T-cell (primary cell): ENCODE measurements at regions not wholly inside any gene's neighbourhood (a gene's known extent, or its start where the extent isn't known, plus 50 kb on each side); places are given as distances from the start of the nearest gene placed in this dataset.

Experiments used
- ATAC-seq, 4 experiments: fragments of 200-7000 bp in 3 of 4; fragments of 150-1000 bp in 1 of 4; cut with Tn5 transposase; replicated peaks in 1 of 4; 1 replicate in 3 of 4; 2 replicates in 1 of 4; pipeline ENCODE4 v1.10.0; 2021; ENCODE audit warnings: moderate library complexity in 3 of 4, mild to moderate bottlenecking in 2 of 4, moderate number of reproducible peaks in 1 of 4
- CTCF ChIA-PET, 2 donors: fragments of 300-600 bp; sonication (Branson Sonifier 250); formaldehyde crosslinking; loops; one replicate each; lab custom pipeline; 2022; ENCODE audit warnings: antibody characterized with exemption in 2 of 2; lab: Charles Lee
- POLR2A ChIA-PET, 2 donors: fragments of 300-600 bp; sonication (Branson Sonifier 250); formaldehyde crosslinking; loops; one replicate each; lab custom pipeline; 2022; ENCODE audit warnings: antibody characterized with exemption in 2 of 2; lab: Charles Lee
- DNase-seq, 35 experiments: peaks; one replicate each; pipeline versions ENCODE4 v3.0.0 to v3.0.0-alpha.2; 2013 to 2023
- H3K27ac ChIP-seq: one replicate; pipeline ENCODE4 v1.5.1; 2013; ENCODE audit warnings: low read length
- H3K27me3 ChIP-seq, 2 experiments: replicated peaks in 1 of 2; 1 replicate in 1 of 2; 2 replicates in 1 of 2; pipeline versions ENCODE4 v1.6.1 to v1.7.0; 2013; ENCODE audit warnings: low read length in 1 of 2, mixed read lengths in 1 of 2; ENCODE audit not compliant: control insufficient read depth in 2 of 2, insufficient read depth in 2 of 2; ENCODE audit errors: extremely low read depth in 1 of 2
- H3K36me3 ChIP-seq, 2 donors: 1 replicate in 1 of 2; 2 replicates in 1 of 2; pipeline versions ENCODE4 v1.6.1 to v1.7.0; 2013; ENCODE audit warnings: low read length in 1 of 2; ENCODE audit not compliant: control insufficient read depth in 2 of 2, insufficient read depth in 1 of 2; ENCODE audit errors: extremely low read depth in 1 of 2
- H3K4me1 ChIP-seq, 2 experiments: 1 replicate in 1 of 2; 2 replicates in 1 of 2; pipeline versions ENCODE4 v1.6.1 to v1.7.0; 2013; ENCODE audit warnings: low read length in 2 of 2, mixed read lengths in 1 of 2; ENCODE audit not compliant: insufficient read depth in 2 of 2, control insufficient read depth in 1 of 2; ENCODE audit errors: extremely low read depth in 1 of 2
- H3K4me3 ChIP-seq, 2 donors: 1 replicate in 1 of 2; 2 replicates in 1 of 2; pipeline versions ENCODE4 v1.5.1 to v1.7.0; 2013; ENCODE audit warnings: mild to moderate bottlenecking in 2 of 2, low read length in 1 of 2, moderate library complexity in 1 of 2; ENCODE audit not compliant: control insufficient read depth in 1 of 2; ENCODE audit errors: extremely low read depth in 1 of 2
- H3K9me3 ChIP-seq: 2 replicates; pipeline ENCODE4 v1.7.0; 2013
- H3K27ac Mint-ChIP-seq, 2 donors: one replicate each; pipeline ENCODE4 v1.8.0; 2020 to 2021; ENCODE audit warnings: mild to moderate bottlenecking in 2 of 2, mixed read lengths in 2 of 2
- H3K27me3 Mint-ChIP-seq, 2 donors: one replicate each; pipeline ENCODE4 v1.8.0; 2021 to 2022; ENCODE audit warnings: mixed read lengths in 2 of 2
- H3K36me3 Mint-ChIP-seq: one replicate; pipeline ENCODE4 v1.8.0; 2021; ENCODE audit warnings: mixed read lengths
- H3K4me1 Mint-ChIP-seq, 3 donors: one replicate each; pipeline ENCODE4 v1.8.0; 2020 to 2022; ENCODE audit warnings: mixed read lengths in 3 of 3, mild to moderate bottlenecking in 1 of 3
- H3K4me3 Mint-ChIP-seq, 3 donors: one replicate each; pipeline ENCODE4 v1.8.0; 2020 to 2022; ENCODE audit warnings: mild to moderate bottlenecking in 3 of 3, mixed read lengths in 3 of 3, moderate library complexity in 3 of 3
- H3K9me3 Mint-ChIP-seq, 3 donors: one replicate each; pipeline ENCODE4 v1.8.0; 2020 to 2022; ENCODE audit warnings: mixed read lengths in 3 of 3
- WGBS: methylation state at CpG from one replicate; pipeline ENCODE4 v1.1.5; 2013; ENCODE audit warnings: missing lambda C conversion rate; ENCODE audit not compliant: insufficient coverage; 5-methylcytosine and 5-hydroxymethylcytosine counted together

DNA sequence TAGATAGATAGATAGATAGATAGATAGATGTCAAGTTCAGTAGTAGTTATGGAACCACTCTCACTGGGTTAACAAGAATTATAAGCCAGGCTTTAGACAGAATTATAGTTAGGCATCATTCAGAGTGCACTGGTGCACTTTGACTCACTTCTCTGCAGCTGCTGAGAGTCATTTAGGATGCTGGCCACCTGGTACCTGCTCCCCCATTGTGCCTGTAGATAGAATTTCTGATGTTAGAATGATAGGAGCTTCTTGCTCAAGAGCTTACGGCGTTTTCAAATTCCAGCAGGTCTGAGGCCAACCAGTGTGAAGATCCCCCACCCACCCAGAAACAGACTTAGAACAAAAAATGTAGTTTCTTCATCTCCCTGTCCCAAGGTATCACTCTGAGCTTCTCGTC, 107.8 kb upstream of the HMCN1 start:
- peaks cover 0 to 4% (median 0%) of the 10 kb centered on the region in 3 donors for H3K9me3 Mint-ChIP-seq
- no peak overlapping the region for H3K4me3 ChIP-seq
- WGBS = 70% methylated on average over 2 of the region's 3 CpGs
- CTCF ChIA-PET = interaction anchor here in 1 of 2 donors (0.5 kb wide), 1 partner anchor 59 kb away, joined by 3 read pairs; no protein-coding TSS in a partner anchor
- no peaks in the 10 kb centered on the region for H3K27me3 Mint-ChIP-seq
- no peaks in the 10 kb centered on the region for H3K27me3 ChIP-seq
- no peaks in the 10 kb centered on the region for H3K36me3 ChIP-seq
- ATAC-seq = no peak
- H3K4me1 Mint-ChIP-seq = no peaks in the 10 kb centered on the region
- H3K4me1 ChIP-seq = no peaks in the 10 kb centered on the region
- no peak overlapping the region for H3K27ac ChIP-seq
- H3K27ac Mint-ChIP-seq = no peak overlapping the region
- DNase-seq = no peak
- POLR2A ChIA-PET = no interaction called here
- H3K36me3 Mint-ChIP-seq = no peaks in the 10 kb centered on the region
- H3K9me3 ChIP-seq = no peaks in the 10 kb centered on the region
- no peak overlapping the region for H3K4me3 Mint-ChIP-seq

GRCh38 chr1:185610954-185611353, 123.2 kb upstream of the HMCN1 start:
- ChIA-PET CTCF (no interaction called here), POLR2A (interaction anchor here in 1 of 2 donors (0.7 kb wide), 1 partner anchor 1926 kb away, joined by 3 read pairs; no protein-coding TSS in a partner anchor)
- Histone ChIP-seq H3K9me3 (no peaks in the 10 kb centered on the region), H3K4me1 (no peaks in the 10 kb centered on the region), H3K27me3 (no peaks in the 10 kb centered on the region), H3K27ac (no peak overlapping the region), H3K36me3 (no peaks in the 10 kb centered on the region), H3K4me3 (no peak overlapping the region)
- Mint-ChIP-seq H3K4me1 (peaks cover 0 to 4% (median 0%) of the 10 kb centered on the region in 3 donors), H3K27ac (no peak overlapping the region), H3K9me3 (peaks cover 4 to 5% (median 5%) of the 10 kb centered on the region in 3 donors), H3K27me3 (peaks cover 3 to 4% of the 10 kb centered on the region in 2 donors), H3K4me3 (no peak overlapping the region), H3K36me3 (no peaks in the 10 kb centered on the region)
- ATAC-seq (no peak), DNase-seq (no peak)

DNA sequence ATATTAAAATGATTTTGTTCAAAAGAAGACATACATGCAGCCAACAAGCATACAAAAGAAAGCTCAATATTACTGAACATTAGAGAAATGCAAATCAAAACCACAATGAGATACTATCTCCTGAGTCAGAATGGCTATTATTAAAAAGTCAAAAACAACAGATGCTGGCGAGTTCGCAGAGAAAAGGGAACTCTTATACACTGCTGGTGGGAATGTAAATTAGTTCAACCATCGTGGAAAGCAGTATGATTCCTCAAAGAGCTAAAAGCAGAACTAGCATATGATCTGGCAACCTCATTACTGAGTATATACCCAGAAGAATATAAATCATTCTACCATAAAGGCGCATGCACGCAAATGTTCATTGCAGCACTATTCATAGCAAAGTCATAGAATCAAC, 126.0 kb upstream of the HMCN1 start:
- no peaks in the 10 kb centered on the region for H3K9me3 Mint-ChIP-seq
- WGBS = no CpG with 5 or more reads among the region's 5 CpGs
- CTCF ChIA-PET = interaction anchor here in 1 of 2 donors (0.8 kb wide), 1 partner anchor 12 kb away, joined by 3 read pairs; no protein-coding TSS in a partner anchor
- H3K4me3 Mint-ChIP-seq = no peak overlapping the region
- Histone ChIP-seq H3K36me3 (no peaks in the 10 kb centered on the region), H3K4me3 (no peak overlapping the region), H3K9me3 (no peaks in the 10 kb centered on the region), H3K4me1 (no peaks in the 10 kb centered on the region), H3K27me3 (no peaks in the 10 kb centered on the region), H3K27ac (no peak overlapping the region)
- H3K4me1 Mint-ChIP-seq = peaks cover 0 to 4% (median 0%) of the 10 kb centered on the region in 3 donors
- no peak for ATAC-seq
- no peaks in the 10 kb centered on the region for H3K36me3 Mint-ChIP-seq
- peaks cover 0 to 4% of the 10 kb centered on the region in 2 donors for H3K27me3 Mint-ChIP-seq
- no peak for DNase-seq
- POLR2A ChIA-PET = no interaction called here
- H3K27ac Mint-ChIP-seq = no peak overlapping the region

- Histone ChIP-seq H3K4me1 (no peaks in the 10 kb centered on the region), H3K27me3 (no peaks in the 10 kb centered on the region), H3K36me3 (no peaks in the 10 kb centered on the region), H3K4me3 (no peak overlapping the region), H3K9me3 (no peaks in the 10 kb centered on the region), H3K27ac (no peak overlapping the region)
- Mint-ChIP-seq H3K27me3 (peaks cover 0 to 4% of the 10 kb centered on the region in 2 donors), H3K9me3 (no peaks in the 10 kb centered on the region), H3K36me3 (no peaks in the 10 kb centered on the region), H3K4me1 (peaks cover 0 to 2% (median 0%) of the 10 kb centered on the region in 3 donors), H3K27ac (no peak overlapping the region), H3K4me3 (no peak overlapping the region)
- ATAC-seq (no peak), DNase-seq (no peak)
- ChIA-PET CTCF (no interaction called here), POLR2A (no interaction called here)
- WGBS = 100% methylated on average over 2 of the region's 4 CpGs
Observed at GRCh38 chr1:185603158-185603557, 131.0 kb upstream of the HMCN1 start.

DNA sequence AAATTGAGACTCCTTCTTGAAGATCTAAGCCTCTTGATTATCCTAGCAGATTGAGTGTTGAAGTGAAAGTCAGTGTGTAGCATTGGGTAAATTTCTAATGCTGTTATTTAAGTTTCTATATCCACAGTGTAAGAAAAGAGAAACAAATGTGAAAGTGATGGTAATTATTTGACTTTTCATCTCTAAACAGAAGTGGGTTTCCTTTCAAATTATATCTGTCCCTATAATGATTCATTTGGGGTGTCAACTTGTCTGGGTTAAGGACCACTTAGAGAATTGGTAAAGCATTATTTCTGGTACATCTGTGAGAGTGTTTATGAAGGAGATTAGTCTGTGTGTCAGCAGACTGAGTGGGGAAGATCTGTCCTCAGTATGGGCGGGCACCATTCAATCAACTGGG, 133.0 kb upstream of the HMCN1 start:
- H3K27me3 ChIP-seq = no peaks in the 10 kb centered on the region
- DNase-seq (no peak), ATAC-seq (no peak)
- Mint-ChIP-seq H3K27me3 (no peaks in the 10 kb centered on the region), H3K36me3 (no peaks in the 10 kb centered on the region), H3K9me3 (no peaks in the 10 kb centered on the region), H3K27ac (no peak overlapping the region), H3K4me1 (peaks cover 0 to 1% (median under 1%) of the 10 kb centered on the region in 3 donors), H3K4me3 (no peak overlapping the region)
- H3K4me3 ChIP-seq = no peak overlapping the region
- no peaks in the 10 kb centered on the region for H3K9me3 ChIP-seq
- H3K36me3 ChIP-seq = no peaks in the 10 kb centered on the region
- ChIA-PET CTCF (no interaction called here), POLR2A (no interaction called here)
- H3K4me1 ChIP-seq = no peaks in the 10 kb centered on the region
- no CpG with 5 or more reads among the region's 1 CpG for WGBS
- H3K27ac ChIP-seq = no peak overlapping the region

GRCh38 chr1:185600641-185601040, 133.6 kb upstream of the HMCN1 start:
- H3K4me3 ChIP-seq = no peak overlapping the region
- H3K27me3 ChIP-seq = no peaks in the 10 kb centered on the region
- DNase-seq (no peak), ATAC-seq (no peak)
- Mint-ChIP-seq H3K4me1 (peaks cover 5 to 7% (median 6%) of the 10 kb centered on the region in 3 donors), H3K36me3 (no peaks in the 10 kb centered on the region), H3K9me3 (no peaks in the 10 kb centered on the region), H3K27ac (no peak overlapping the region), H3K27me3 (no peaks in the 10 kb centered on the region), H3K4me3 (no peak overlapping the region)
- ChIA-PET POLR2A (no interaction called here), CTCF (interaction anchor here in 1 of 2 donors (0.9 kb wide), 1 partner anchor 283 kb away, joined by 3 read pairs; no protein-coding TSS in a partner anchor)
- no CpG with 5 or more reads among the region's 2 CpGs for WGBS
- H3K27ac ChIP-seq = no peak overlapping the region
- no peaks in the 10 kb centered on the region for H3K9me3 ChIP-seq
- H3K4me1 ChIP-seq = peaks cover 0 to 5% of the 10 kb centered on the region in 2 experiments
- no peaks in the 10 kb centered on the region for H3K36me3 ChIP-seq
